VCaP (cell line): ENCODE measurements at regions not wholly inside any gene's neighbourhood (a gene's known extent, or its start where the extent isn't known, plus 50 kb on each side); places are given as distances from the start of the nearest gene placed in this dataset.

Source experiments
- H3K27ac ChIP-seq: fragments of 450-650 bp; 2 replicates; pipeline ENCODE4 v1.5.1; 2017
- TF ChIP-seq, protein P1 (sequence below): fragments of 450-650 bp; conservative IDR thresholded peaks from 2 replicates; pipeline ENCODE4 v1.5.1; 2017; ENCODE audit warnings: mild to moderate bottlenecking, moderate library complexity

DNA sequence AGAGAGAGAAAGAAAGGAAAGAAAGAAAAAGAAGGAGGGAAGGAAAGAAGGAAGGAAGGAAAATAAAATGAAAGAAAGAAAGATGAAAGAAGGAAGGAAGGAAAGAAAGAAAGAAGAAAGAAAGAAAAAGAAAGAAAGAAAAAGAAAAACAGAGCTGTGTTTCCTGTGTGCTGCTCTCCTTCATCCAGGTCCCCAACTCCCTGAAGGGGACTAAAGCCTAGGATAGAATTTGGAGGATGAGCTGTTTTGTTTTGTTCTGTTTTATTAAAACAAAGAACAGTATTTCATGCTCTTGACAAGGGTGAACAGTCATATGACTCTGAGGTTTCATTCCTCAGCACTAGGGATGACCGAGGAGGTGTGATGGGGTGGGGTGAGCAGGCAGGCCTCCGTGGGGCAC, 164.8 kb upstream of the NDN start:
- H3K27ac ChIP-seq: no peak overlapping the region
- TF ChIP-seq, protein P1, sequence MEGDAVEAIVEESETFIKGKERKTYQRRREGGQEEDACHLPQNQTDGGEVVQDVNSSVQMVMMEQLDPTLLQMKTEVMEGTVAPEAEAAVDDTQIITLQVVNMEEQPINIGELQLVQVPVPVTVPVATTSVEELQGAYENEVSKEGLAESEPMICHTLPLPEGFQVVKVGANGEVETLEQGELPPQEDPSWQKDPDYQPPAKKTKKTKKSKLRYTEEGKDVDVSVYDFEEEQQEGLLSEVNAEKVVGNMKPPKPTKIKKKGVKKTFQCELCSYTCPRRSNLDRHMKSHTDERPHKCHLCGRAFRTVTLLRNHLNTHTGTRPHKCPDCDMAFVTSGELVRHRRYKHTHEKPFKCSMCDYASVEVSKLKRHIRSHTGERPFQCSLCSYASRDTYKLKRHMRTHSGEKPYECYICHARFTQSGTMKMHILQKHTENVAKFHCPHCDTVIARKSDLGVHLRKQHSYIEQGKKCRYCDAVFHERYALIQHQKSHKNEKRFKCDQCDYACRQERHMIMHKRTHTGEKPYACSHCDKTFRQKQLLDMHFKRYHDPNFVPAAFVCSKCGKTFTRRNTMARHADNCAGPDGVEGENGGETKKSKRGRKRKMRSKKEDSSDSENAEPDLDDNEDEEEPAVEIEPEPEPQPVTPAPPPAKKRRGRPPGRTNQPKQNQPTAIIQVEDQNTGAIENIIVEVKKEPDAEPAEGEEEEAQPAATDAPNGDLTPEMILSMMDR: no peak

DNA sequence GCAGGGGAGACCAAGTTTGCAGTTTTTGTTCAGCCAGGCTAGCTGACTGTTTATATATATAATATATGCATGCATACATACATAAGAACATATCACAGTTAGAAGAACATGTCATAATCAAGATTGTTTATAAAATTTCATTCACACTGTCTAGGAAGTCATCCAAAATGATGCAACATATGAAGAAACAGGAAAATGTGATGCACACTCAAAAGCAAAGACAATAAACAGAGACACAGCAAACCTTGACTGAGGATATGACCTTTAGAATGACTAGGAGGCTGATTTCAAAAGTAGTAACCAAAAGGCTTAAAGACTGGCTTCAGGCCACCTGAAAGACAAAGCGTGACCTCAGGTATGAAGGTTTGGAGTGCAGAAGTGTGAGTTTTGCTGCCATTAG, 166.2 kb upstream of the NDN start:
- TF ChIP-seq, protein P1: no peak
- no peak overlapping the region for H3K27ac ChIP-seq

DNA sequence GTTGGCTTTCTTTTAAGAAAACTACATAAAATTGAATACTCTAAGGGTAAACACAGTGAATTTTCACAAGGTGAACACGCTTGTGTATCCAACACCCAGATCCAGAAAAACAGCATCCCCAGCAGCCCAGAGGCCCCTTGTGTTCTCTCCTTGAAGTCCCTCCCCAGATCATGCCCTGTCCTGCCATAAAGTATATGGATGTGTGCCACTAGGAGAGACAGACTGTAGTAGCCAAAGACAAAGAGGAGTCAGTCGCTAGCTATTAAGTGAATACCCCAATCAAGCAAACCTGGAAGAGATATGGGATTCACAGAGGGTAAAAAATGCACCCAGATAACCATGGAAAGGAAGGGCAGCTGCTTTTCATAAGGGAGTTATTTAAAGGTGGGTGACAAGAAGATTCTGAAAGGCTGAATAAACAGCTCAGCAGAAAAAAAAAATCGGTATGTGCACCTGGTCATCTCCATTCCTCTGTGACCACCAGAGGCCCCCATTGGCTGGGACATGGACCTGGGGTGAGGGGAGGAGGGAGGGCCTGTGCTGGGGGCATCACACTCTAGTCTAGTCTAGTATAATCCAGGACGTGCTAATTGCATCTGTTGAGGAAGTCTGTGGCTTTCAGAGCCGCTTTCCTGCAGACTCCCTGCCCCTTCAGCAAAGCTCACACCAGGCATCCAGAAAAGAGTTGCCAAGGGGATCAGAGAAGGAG, 167.3 kb upstream of the NDN start:
- TF ChIP-seq, protein P1: no peak

DNA sequence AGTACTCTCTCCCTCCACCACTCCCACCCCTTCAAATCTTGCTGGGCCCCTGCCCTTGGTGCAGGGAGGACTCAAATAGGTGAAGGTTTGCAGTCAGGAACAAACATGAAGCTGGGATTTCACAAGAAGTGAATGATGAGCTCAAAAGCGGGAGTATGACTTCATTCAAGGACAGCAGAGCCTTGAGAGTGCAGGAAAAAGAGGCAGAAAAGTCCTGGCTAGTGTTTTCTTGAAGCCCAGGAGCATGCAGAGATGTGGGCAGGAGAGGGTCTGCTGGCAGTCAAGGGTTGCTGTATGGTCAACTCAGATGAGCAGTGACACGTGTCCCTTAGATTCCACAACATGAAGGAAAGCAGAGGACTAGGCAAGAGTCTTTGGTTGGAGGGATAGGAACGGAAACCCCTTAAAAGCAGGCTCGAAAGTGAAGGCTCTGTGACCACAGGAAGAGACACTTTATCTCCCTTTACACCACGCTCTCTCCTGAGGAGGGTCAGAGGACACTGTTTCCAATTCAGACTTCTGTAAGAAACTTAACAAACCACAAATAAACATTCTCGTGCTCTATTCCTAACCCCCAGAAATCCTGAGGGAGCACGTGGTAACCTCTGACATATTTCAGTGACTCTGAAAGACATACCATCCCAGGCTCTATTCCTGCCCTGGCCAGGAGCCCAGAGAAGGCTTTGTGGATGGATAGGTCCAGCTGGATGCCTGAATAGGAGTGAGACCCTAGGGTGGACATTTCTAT, 168.0 kb upstream of the NDN start:
- H3K27ac ChIP-seq: no peak overlapping the region
- TF ChIP-seq, protein P1: no peak

More for the DNA sequence above, 167.3 kb upstream of the NDN start:
- no peak overlapping the region for H3K27ac ChIP-seq

DNA sequence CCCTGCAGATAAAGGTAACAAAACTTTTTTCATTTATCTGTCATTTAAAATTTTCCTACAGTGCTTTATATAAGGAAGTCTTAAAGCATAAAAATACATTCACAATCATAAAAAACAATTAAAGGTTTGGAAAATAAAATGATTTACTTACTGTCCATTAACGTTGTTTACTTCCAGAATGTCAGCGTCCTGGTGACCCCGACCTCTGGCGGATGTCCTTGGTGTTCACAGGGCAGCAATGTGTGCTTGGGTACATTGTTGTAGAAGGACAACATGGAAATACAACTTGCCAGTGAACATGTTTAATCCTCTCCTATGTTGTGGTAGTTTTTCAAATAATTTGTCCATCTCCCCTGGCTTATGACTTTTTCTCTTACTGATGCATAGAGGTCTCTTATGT, 168.8 kb upstream of the NDN start:
- TF ChIP-seq, protein P1: peak; percentile 50; the same call in 1 of the 2 replicates
- no peak overlapping the region for H3K27ac ChIP-seq

DNA sequence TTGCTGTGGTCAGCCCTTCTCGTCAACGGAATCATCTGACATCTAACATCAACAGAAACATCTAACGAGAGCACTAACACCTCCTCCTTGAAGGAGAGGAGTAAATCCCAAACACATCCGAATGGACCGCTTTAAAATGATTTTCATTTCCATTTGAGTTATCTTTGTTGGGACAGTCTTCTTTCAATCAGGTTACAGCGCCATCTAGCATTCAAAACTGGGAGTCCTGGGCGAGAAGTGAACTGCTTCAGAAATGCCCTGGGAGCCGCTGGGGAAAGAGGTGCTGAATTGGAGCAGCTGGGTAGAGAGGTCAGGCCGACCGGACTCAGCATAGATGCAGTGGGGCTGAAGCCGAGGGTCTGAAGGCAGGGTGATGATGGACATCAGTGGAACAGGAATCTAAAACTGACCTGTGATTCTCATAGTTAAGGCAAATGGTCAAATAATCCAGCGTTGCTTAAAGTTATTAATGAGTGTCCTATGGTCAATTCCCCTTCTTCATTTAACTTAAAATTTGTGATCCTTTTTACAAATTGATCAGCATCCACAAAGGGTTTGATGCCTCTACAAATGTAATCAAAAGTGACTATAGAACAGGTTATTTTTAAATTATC, 170.0 kb upstream of the NDN start:
- TF ChIP-seq, protein P1: peak; percentile 82
- no peak overlapping the region for H3K27ac ChIP-seq

DNA sequence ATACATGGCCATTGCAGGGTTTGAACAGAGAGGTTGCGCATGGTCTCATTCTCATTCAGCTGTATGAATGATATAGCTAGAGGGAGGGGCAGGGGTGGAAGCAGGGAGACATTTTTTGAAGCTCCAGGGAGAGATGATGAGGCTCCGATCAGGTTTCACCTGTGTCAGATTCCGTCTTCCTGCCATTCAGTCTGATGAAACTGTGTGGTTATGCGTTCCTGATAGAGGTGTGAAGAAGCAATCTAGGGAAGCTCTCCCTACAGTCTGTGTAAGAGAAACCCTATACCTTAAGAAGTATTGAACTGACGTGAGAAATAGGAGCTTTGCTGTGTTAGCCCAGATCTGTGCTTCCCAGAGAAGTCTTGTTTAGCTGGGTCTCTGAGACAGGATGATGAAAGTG, 171.9 kb upstream of the NDN start:
- H3K27ac ChIP-seq: no peak overlapping the region
- TF ChIP-seq, protein P1: no peak
